ENCODE measurements at regions not wholly inside any gene's neighbourhood (a gene's known extent, or its start where the extent isn't known, plus 50 kb on each side); places are given as distances from the start of the nearest gene placed in this dataset.

- 0 out of 2 replicates have a peak, but pooled peaks cover 4% of the 10 kb centered on the region for H3K79me2 ChIP-seq (replicated peaks; ENCODE audit: insufficient read depth)
- Mint-ChIP-seq H3K27me3 (ENCODE audit: insufficient read depth, low read depth, poor library complexity) (no peaks in the 10 kb centered on the region), H3K4me3 (no peak overlapping the region), H3K27ac (no peak overlapping the region), H3K9me3 (peaks cover 5% of the 10 kb centered on the region; the same call in 2 of the 3 replicates), H3K36me3 (ENCODE audit: low read depth) (no peaks in the 10 kb centered on the region; the same call in 2 of the 3 replicates), H3K4me1 (peaks cover 17% of the 10 kb centered on the region)
- peaks cover 20% of the 10 kb centered on the region for H3K4me1 ChIP-seq (ENCODE audit: insufficient read depth)
- ATAC-seq, result no peak
- no peak overlapping the region for H2AFZ ChIP-seq
- DNase-seq (ENCODE audit: low spot score), result no peak
- no peaks in the 10 kb centered on the region for H3F3A ChIP-seq (replicated peaks; ENCODE audit: low read depth)
- no peaks in the 10 kb centered on the region for H3K9me2 ChIP-seq (ENCODE audit: insufficient read depth)
- H3K4me2 ChIP-seq, result no peak overlapping the region
- H3K27ac ChIP-seq (ENCODE audit: low read depth), result no peak overlapping the region
- no peak overlapping the region for H3K4me3 ChIP-seq
- TF ChIP-seq, protein P1, sequence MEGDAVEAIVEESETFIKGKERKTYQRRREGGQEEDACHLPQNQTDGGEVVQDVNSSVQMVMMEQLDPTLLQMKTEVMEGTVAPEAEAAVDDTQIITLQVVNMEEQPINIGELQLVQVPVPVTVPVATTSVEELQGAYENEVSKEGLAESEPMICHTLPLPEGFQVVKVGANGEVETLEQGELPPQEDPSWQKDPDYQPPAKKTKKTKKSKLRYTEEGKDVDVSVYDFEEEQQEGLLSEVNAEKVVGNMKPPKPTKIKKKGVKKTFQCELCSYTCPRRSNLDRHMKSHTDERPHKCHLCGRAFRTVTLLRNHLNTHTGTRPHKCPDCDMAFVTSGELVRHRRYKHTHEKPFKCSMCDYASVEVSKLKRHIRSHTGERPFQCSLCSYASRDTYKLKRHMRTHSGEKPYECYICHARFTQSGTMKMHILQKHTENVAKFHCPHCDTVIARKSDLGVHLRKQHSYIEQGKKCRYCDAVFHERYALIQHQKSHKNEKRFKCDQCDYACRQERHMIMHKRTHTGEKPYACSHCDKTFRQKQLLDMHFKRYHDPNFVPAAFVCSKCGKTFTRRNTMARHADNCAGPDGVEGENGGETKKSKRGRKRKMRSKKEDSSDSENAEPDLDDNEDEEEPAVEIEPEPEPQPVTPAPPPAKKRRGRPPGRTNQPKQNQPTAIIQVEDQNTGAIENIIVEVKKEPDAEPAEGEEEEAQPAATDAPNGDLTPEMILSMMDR (conservative IDR thresholded peaks at IDR 0.05; ENCODE audit: low read depth in 2 of 2), result no peak
- TF ChIP-seq POLR2AphosphoS5 (IDR thresholded peaks at IDR 0.05; ENCODE audit: low read depth) (no peak), CREB1 (CRISPR knock-in tag; IDR thresholded peaks at IDR 0.05; ENCODE audit: low read depth) (no peak), EZH2 (IDR thresholded peaks at IDR 0.05; ENCODE audit: low read depth, unreplicated experiment) (no peak), ZNF331 (CRISPR knock-in tag; IDR thresholded peaks at IDR 0.05; ENCODE audit: low read depth) (no peak), EZH2phosphoT487 (IDR thresholded peaks at IDR 0.05; ENCODE audit: unreplicated experiment) (no peak)
- TF ChIP-seq, protein P2, sequence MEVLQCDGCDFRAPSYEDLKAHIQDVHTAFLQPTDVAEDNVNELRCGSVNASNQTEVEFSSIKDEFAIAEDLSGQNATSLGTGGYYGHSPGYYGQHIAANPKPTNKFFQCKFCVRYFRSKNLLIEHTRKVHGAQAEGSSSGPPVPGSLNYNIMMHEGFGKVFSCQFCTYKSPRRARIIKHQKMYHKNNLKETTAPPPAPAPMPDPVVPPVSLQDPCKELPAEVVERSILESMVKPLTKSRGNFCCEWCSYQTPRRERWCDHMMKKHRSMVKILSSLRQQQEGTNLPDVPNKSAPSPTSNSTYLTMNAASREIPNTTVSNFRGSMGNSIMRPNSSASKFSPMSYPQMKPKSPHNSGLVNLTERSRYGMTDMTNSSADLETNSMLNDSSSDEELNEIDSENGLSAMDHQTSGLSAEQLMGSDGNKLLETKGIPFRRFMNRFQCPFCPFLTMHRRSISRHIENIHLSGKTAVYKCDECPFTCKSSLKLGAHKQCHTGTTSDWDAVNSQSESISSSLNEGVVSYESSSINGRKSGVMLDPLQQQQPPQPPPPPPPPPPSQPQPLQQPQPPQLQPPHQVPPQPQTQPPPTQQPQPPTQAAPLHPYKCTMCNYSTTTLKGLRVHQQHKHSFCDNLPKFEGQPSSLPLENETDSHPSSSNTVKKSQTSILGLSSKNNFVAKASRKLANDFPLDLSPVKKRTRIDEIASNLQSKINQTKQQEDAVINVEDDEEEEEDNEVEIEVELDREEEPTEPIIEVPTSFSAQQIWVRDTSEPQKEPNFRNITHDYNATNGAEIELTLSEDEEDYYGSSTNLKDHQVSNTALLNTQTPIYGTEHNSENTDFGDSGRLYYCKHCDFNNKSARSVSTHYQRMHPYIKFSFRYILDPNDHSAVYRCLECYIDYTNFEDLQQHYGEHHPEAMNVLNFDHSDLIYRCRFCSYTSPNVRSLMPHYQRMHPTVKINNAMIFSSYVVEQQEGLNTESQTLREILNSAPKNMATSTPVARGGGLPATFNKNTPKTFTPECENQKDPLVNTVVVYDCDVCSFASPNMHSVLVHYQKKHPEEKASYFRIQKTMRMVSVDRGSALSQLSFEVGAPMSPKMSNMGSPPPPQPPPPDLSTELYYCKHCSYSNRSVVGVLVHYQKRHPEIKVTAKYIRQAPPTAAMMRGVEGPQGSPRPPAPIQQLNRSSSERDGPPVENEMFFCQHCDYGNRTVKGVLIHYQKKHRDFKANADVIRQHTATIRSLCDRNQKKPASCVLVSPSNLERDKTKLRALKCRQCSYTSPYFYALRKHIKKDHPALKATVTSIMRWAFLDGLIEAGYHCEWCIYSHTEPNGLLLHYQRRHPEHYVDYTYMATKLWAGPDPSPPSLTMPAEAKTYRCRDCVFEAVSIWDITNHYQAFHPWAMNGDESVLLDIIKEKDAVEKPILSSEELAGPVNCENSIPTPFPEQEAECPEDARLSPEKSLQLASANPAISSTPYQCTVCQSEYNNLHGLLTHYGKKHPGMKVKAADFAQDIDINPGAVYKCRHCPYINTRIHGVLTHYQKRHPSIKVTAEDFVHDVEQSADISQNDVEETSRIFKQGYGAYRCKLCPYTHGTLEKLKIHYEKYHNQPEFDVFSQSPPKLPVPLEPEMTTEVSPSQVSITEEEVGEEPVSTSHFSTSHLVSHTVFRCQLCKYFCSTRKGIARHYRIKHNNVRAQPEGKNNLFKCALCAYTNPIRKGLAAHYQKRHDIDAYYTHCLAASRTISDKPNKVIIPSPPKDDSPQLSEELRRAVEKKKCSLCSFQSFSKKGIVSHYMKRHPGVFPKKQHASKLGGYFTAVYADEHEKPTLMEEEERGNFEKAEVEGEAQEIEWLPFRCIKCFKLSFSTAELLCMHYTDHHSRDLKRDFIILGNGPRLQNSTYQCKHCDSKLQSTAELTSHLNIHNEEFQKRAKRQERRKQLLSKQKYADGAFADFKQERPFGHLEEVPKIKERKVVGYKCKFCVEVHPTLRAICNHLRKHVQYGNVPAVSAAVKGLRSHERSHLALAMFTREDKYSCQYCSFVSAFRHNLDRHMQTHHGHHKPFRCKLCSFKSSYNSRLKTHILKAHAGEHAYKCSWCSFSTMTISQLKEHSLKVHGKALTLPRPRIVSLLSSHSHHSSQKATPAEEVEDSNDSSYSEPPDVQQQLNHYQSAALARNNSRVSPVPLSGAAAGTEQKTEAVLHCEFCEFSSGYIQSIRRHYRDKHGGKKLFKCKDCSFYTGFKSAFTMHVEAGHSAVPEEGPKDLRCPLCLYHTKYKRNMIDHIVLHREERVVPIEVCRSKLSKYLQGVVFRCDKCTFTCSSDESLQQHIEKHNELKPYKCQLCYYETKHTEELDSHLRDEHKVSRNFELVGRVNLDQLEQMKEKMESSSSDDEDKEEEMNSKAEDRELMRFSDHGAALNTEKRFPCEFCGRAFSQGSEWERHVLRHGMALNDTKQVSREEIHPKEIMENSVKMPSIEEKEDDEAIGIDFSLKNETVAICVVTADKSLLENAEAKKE (CRISPR knock-in tag; IDR thresholded peaks at IDR 0.05), result no peak
- H3K36me3 ChIP-seq (ENCODE audit: insufficient read depth), result no peaks in the 10 kb centered on the region
- H4K20me1 ChIP-seq (replicated peaks; ENCODE audit: insufficient read depth), result no peaks in the 10 kb centered on the region
- H3K27me3 ChIP-seq (ENCODE audit: insufficient read depth), result no peaks in the 10 kb centered on the region
Measured at GRCh38 chr4:103308248-103308561, 110.1 kb upstream of the CENPE start.
